ENCODE measurements at regions not wholly inside any gene's neighbourhood (a gene's known extent, or its start where the extent isn't known, plus 50 kb on each side); places are given as distances from the start of the nearest gene placed in this dataset.

- Histone ChIP-seq H2AFZ (peak overlapping the region; percentile 16), H3K36me3 (ENCODE audit: control insufficient read depth, insufficient read depth, low read length) (no peaks in the 10 kb centered on the region), H3K4me2 (ENCODE audit: low read length) (no peak overlapping the region), H3K9ac (no peak overlapping the region), H3K4me1 (no peaks in the 10 kb centered on the region), H3K9me3 (ENCODE audit: control insufficient read depth, low read length) (no peaks in the 10 kb centered on the region), H3K27ac (no peak overlapping the region), H3K27me3 (ENCODE audit: control insufficient read depth, insufficient read depth, low read length) (no peaks in the 10 kb centered on the region), H3K79me2 (no peaks in the 10 kb centered on the region), H3K4me3 (ENCODE audit: low read depth, low read length) (no peak overlapping the region)
- TF ChIP-seq CTCF (IDR thresholded peaks at IDR 0.05) = no peak
Observed at GRCh38 chr6:122555561-122555960, 54.6 kb upstream of the PKIB start.

- H3K27me3 ChIP-seq (ENCODE audit: control insufficient read depth, insufficient read depth, low read length) = no peaks in the 10 kb centered on the region
- no peaks in the 10 kb centered on the region for H3K4me1 ChIP-seq
- no peaks in the 10 kb centered on the region for H3K36me3 ChIP-seq (ENCODE audit: control insufficient read depth, insufficient read depth, low read length)
- no peaks in the 10 kb centered on the region for H3K79me2 ChIP-seq
- H3K4me3 ChIP-seq (ENCODE audit: low read depth, low read length) = no peak overlapping the region
- peaks cover 5% of the 10 kb centered on the region for H3K9me3 ChIP-seq (ENCODE audit: control insufficient read depth, low read length)
- H3K4me2 ChIP-seq (ENCODE audit: low read length) = no peak overlapping the region
- H3K27ac ChIP-seq = no peak overlapping the region
- TF ChIP-seq CTCF (IDR thresholded peaks at IDR 0.05) = no peak
- no peak overlapping the region for H3K9ac ChIP-seq
- H2AFZ ChIP-seq = no peak overlapping the region
Observed at GRCh38 chr6:122558080-122558479, 52.1 kb upstream of the PKIB start.
